Activated T-cell treated with anti-CD3 and anti-CD28 coated beads, Interleukin-2, amount 50 U/mL, for 1 hour (primary cell): ENCODE measurements at regions not wholly inside any gene's neighbourhood (a gene's known extent, or its start where the extent isn't known, plus 50 kb on each side); places are given as distances from the start of the nearest gene placed in this dataset.

Source experiments
- DNase-seq: peaks from one replicate; pipeline ENCODE4 v3.0.0-alpha.2; 2020

DNA sequence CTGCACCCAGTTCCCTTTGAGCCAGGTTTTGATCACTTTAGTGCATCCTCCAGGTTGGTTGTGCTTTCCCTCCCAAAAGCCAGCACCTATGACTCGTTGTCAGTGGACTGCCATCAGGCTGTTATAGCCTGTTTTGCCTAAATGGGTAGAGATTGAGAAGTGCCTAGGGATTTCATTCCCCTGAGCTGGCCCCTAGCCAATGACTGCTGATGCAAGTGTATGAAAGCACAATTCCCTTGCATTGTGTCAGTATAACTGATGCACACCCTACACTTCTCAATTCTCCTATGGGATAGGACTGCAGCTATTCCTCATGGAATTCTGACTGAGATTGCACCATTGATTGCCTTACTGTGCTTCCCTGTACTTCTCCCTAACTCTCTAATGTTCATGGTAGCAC lies 102.1 kb upstream of the ARPP21 start:
- no peak for DNase-seq

DNA sequence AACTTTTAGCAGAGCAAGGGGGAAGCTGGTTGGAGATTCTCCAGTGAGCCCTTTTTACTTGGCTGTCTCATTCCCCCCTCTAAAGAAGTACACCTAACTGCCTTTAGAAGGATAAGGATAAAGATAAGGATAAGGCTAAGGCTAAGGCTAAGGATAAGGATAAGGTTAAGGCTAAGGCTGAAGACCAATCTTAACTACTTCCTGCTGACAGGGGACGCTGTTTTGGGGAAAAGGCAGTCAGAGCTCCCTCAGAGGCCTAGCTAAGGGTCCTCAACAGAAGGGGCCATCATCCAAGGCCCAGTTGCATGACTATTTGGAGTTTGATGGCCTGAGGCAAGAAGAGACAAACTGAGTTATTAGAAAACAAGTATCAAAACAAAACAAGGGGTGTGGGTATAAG lies 94.3 kb upstream of the ARPP21 start:
- DNase-seq = no peak

DNA sequence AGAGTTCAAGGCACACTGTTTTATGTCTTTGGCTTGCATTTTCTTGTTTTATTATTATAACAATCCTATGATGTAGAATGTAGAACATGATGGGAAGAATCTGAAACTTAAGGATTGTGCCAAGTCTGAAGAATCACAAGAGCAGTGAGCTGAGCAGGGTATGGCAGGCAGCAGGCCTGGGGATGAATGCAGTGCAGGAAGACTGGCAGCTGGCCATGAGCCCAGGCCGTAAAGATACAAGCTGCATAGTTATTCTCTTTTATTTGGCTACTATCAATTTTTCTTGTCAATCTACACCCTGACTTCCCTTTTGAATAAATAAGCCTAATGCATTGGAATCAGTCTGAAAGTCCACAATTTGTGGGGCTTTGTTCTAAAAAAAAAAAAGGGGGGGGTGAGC lies 89.6 kb upstream of the ARPP21 start:
- no peak for DNase-seq

DNA sequence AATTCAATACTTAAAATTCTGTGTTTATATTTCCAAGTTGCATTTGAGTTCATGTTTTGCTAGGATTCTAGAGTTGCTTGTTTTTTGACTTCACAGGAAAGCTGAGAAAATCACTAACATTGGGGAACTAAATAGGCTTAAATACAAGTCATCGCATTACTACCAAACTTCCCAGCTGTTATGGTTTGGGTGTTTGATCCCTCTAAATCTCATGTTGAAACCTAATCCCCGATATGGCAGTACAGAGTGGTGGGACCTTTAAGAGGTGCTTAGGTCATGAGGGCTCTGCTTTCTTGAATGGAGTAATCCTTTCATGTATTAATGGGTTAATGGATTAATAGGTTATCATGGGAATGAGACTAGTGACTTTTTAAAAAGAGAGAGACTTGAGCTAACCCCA lies 77.2 kb upstream of the ARPP21 start:
- DNase-seq = no peak

DNA sequence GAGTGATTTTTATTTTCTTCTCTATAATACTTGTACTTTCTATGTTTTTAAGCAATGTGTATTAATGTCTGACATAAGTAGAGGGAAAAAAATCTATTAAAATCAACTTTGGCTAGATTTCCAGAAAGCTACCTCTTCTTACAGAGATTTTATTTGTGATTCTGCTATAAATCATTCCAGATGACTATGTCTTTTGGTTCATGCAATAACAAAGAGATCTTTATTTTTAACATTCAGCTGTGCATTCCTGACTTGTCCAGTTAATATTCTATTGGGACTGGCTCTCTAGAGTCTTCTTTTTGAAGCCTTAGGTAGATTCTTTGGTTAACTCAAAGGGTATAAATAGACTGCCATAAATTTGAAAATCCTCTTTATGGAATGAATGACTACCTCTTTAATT lies 74.3 kb upstream of the ARPP21 start:
- DNase-seq = no peak
